CD14-positive monocyte (primary cell): ENCODE measurements at regions not wholly inside any gene's neighbourhood (a gene's known extent, or its start where the extent isn't known, plus 50 kb on each side); places are given as distances from the start of the nearest gene placed in this dataset.

Experiments
- DNase-seq, 3 donors: peaks; one replicate each; pipeline ENCODE4 v3.0.0-alpha.2; 2011 to 2022
- H2AFZ ChIP-seq: 2 replicates; pipeline ENCODE4 v1.6.0; 2012; ENCODE audit warnings: mild to moderate bottlenecking, low read depth, low read length, inconsistent platforms; ENCODE audit not compliant: insufficient read depth, poor library complexity, severe bottlenecking
- H3K27ac ChIP-seq, 2 donors: 1 replicate in 1 of 2; 2 replicates in 1 of 2; pipeline ENCODE4 v1.5.1; 2012 to 2013; ENCODE audit warnings: low read length in 2 of 2, control low read depth in 1 of 2, inconsistent platforms in 1 of 2, low read depth in 1 of 2, mild to moderate bottlenecking in 1 of 2
- H3K27me3 ChIP-seq, 2 donors: one replicate each; pipeline versions ENCODE4 v1.6.0 to v1.6.1; 2011 to 2013; ENCODE audit warnings: low read length in 2 of 2; ENCODE audit not compliant: control insufficient read depth in 2 of 2, insufficient read depth in 2 of 2
- H3K36me3 ChIP-seq, 2 donors: replicated peaks in 1 of 2; 1 replicate in 1 of 2; 2 replicates in 1 of 2; pipeline versions ENCODE4 v1.5.1 to v1.6.1; 2012 to 2013; ENCODE audit warnings: low read length in 2 of 2, control low read depth in 1 of 2, inconsistent platforms in 1 of 2, mild to moderate bottlenecking in 1 of 2; ENCODE audit not compliant: insufficient read depth in 2 of 2, control insufficient read depth in 1 of 2
- H3K4me1 ChIP-seq, 2 donors: 1 replicate in 1 of 2; 2 replicates in 1 of 2; pipeline versions ENCODE4 v1.5.1 to v1.6.1; 2012 to 2013; ENCODE audit warnings: low read length in 2 of 2, control low read depth in 1 of 2, inconsistent platforms in 1 of 2, mild to moderate bottlenecking in 1 of 2, moderate library complexity in 1 of 2; ENCODE audit not compliant: insufficient read depth in 2 of 2, control insufficient read depth in 1 of 2
- H3K4me2 ChIP-seq: replicated peaks from 2 replicates; pipeline ENCODE3; 2012; ENCODE audit warnings: low read length, moderate library complexity, mild to moderate bottlenecking; ENCODE audit not compliant: poor library complexity, severe bottlenecking; ENCODE audit errors: extremely low read depth
- H3K4me3 ChIP-seq, 3 experiments: fragments of 200-600 bp in 1 of 3; sonication (generic) in 1 of 3; replicated peaks in 1 of 3; 1 replicate in 2 of 3; 2 replicates in 1 of 3; pipeline ENCODE4 v1.5.1; 2011 to 2013; ENCODE audit warnings: low read length in 3 of 3, mild to moderate bottlenecking in 3 of 3, control low read depth in 2 of 3, low read depth in 2 of 3, inconsistent platforms in 1 of 3, moderate library complexity in 1 of 3
- H3K79me2 ChIP-seq: 2 replicates; pipeline ENCODE4 v1.6.0; 2012; ENCODE audit warnings: mild to moderate bottlenecking, control low read depth, inconsistent platforms, low read length, moderate library complexity; ENCODE audit not compliant: insufficient read depth
- H3K9ac ChIP-seq: 2 replicates; pipeline ENCODE4 v1.6.0; 2017; ENCODE audit warnings: low read length, mild to moderate bottlenecking; ENCODE audit not compliant: insufficient read depth, poor library complexity, severe bottlenecking
- H3K9me3 ChIP-seq, 2 donors: replicated peaks in 1 of 2; 1 replicate in 1 of 2; 2 replicates in 1 of 2; pipeline versions ENCODE4 v1.5.1 to v1.6.1; 2012 to 2013; ENCODE audit warnings: low read length in 2 of 2, control low read depth in 1 of 2; ENCODE audit not compliant: control insufficient read depth in 1 of 2, insufficient read depth in 1 of 2
- H4K20me1 ChIP-seq: 2 replicates; pipeline ENCODE4 v1.6.0; 2012; ENCODE audit warnings: mild to moderate bottlenecking, low read length, control low read depth, moderate library complexity; ENCODE audit not compliant: insufficient read depth
- H3K27ac Mint-ChIP-seq, 7 donors: one replicate each; pipeline ENCODE4 v1.8.0; 2020; ENCODE audit warnings: mild to moderate bottlenecking in 7 of 7, mixed read lengths in 7 of 7, moderate library complexity in 6 of 7, inconsistent platforms in 2 of 7
- H3K27me3 Mint-ChIP-seq, 3 donors: one replicate each; pipeline ENCODE4 v1.8.0; 2021 to 2022; ENCODE audit warnings: low read depth in 3 of 3, mild to moderate bottlenecking in 3 of 3, mixed read lengths in 3 of 3, moderate library complexity in 3 of 3, inconsistent platforms in 1 of 3
- H3K36me3 Mint-ChIP-seq, 2 donors: one replicate each; pipeline ENCODE4 v1.8.0; 2020; ENCODE audit warnings: mixed read lengths in 2 of 2, inconsistent platforms in 1 of 2, mild to moderate bottlenecking in 1 of 2
- H3K4me1 Mint-ChIP-seq: one replicate; pipeline ENCODE4 v1.8.0; 2020; ENCODE audit warnings: mild to moderate bottlenecking, mixed read lengths
- H3K4me3 Mint-ChIP-seq, 2 donors: one replicate each; pipeline ENCODE4 v1.8.0; 2020; ENCODE audit warnings: mild to moderate bottlenecking in 2 of 2, mixed read lengths in 2 of 2, moderate library complexity in 1 of 2
- H3K9me3 Mint-ChIP-seq, 7 donors: one replicate each; pipeline ENCODE4 v1.8.0; 2020 to 2022; ENCODE audit warnings: mixed read lengths in 7 of 7, mild to moderate bottlenecking in 6 of 7, moderate library complexity in 6 of 7, inconsistent platforms in 2 of 7
- CTCF ChIP-seq: fragments of 200-600 bp; IDR thresholded peaks from one replicate; pipeline ENCODE4 v1.8.0; 2022; ENCODE audit warnings: antibody characterized with exemption, mild to moderate bottlenecking
- WGBS: methylation state at CpG from one replicate; pipeline ENCODE4 v1.1.5; 2013; ENCODE audit warnings: missing lambda C conversion rate; ENCODE audit not compliant: insufficient coverage; 5-methylcytosine and 5-hydroxymethylcytosine counted together
- intact Hi-C, 2 donors: fragments of 100-400 bp; cut with micrococcal nuclease; formaldehyde crosslinking; loops; one replicate each; pipeline versions ENCODE4 v1.15.0 to v1.15.1; 2023

GRCh38 chr2:146818122-146818521 is 1026.7 kb upstream of the ACVR2A start:
- Histone ChIP-seq H2AFZ (no peak overlapping the region), H3K9me3 (peaks cover 0 to 3% of the 10 kb centered on the region in 2 donors), H3K9ac (no peak overlapping the region), H4K20me1 (no peaks in the 10 kb centered on the region), H3K4me2 (no peak overlapping the region), H3K79me2 (no peaks in the 10 kb centered on the region), H3K4me1 (no peaks in the 10 kb centered on the region), H3K36me3 (no peaks in the 10 kb centered on the region), H3K27ac (no peak overlapping the region), H3K4me3 (no peak overlapping the region), H3K27me3 (no peaks in the 10 kb centered on the region)
- no peak overlapping the region for H3K27ac Mint-ChIP-seq
- TF ChIP-seq CTCF = no peak
- DNase-seq = no peak
- WGBS = 100% methylated on average over 1 of the region's 1 CpG
- H3K36me3 Mint-ChIP-seq = no peaks in the 10 kb centered on the region
- H3K9me3 Mint-ChIP-seq = peaks cover 1 to 6% (median 5%) of the 10 kb centered on the region in 7 donors
- intact Hi-C loops = no loop called here
- H3K4me1 Mint-ChIP-seq = no peaks in the 10 kb centered on the region
- peaks cover 0 to 3% (median under 1%) of the 10 kb centered on the region in 3 donors for H3K27me3 Mint-ChIP-seq
- H3K4me3 Mint-ChIP-seq = no peak overlapping the region

- intact Hi-C loops = no loop called here
- Histone ChIP-seq H3K4me1 (no peaks in the 10 kb centered on the region), H3K36me3 (no peaks in the 10 kb centered on the region), H3K27ac (no peak overlapping the region), H2AFZ (no peak overlapping the region), H3K27me3 (no peaks in the 10 kb centered on the region), H3K4me3 (no peak overlapping the region), H3K79me2 (no peaks in the 10 kb centered on the region), H3K4me2 (no peak overlapping the region), H4K20me1 (no peaks in the 10 kb centered on the region), H3K9me3 (peaks cover 0 to 3% of the 10 kb centered on the region in 2 donors), H3K9ac (no peak overlapping the region)
- peaks cover 0 to 3% (median 1%) of the 10 kb centered on the region in 3 donors for H3K27me3 Mint-ChIP-seq
- no peaks in the 10 kb centered on the region for H3K4me1 Mint-ChIP-seq
- H3K9me3 Mint-ChIP-seq = peaks cover 1 to 10% (median 5%) of the 10 kb centered on the region in 7 donors
- TF ChIP-seq CTCF = no peak
- no peak for DNase-seq
- WGBS = no CpG with 5 or more reads among the region's 1 CpG
- H3K27ac Mint-ChIP-seq = no peak overlapping the region
- H3K36me3 Mint-ChIP-seq = no peaks in the 10 kb centered on the region
- no peak overlapping the region for H3K4me3 Mint-ChIP-seq
These were observed 1027.2 kb upstream of the ACVR2A start for GRCh38 chr2:146817613-146818012.
